NB4 (cell line): ENCODE measurements at regions not wholly inside any gene's neighbourhood (a gene's known extent, or its start where the extent isn't known, plus 50 kb on each side); places are given as distances from the start of the nearest gene placed in this dataset.

Experiments used
- DNase-seq: peaks from one replicate; pipeline ENCODE4 v3.0.0; 2010; ENCODE audit warnings: low read depth
- H3K4me3 ChIP-seq: one replicate; pipeline ENCODE4 v1.5.1; 2011; ENCODE audit warnings: mild to moderate bottlenecking, low read depth, low read length, moderate library complexity
- MYC ChIP-seq: IDR thresholded peaks from 2 replicates; pipeline ENCODE4 v1.6.1; 2011; ENCODE audit warnings: low read depth, low read length
- POLR2A ChIP-seq: IDR thresholded peaks from 2 replicates; pipeline ENCODE4 v1.6.1; 2011; ENCODE audit warnings: mild to moderate bottlenecking; ENCODE audit not compliant: insufficient read length; ENCODE audit errors: extremely low read depth
- TF ChIP-seq, protein P1 (sequence below): IDR thresholded peaks from one replicate; pipeline ENCODE4 v1.5.1; 2012; ENCODE audit warnings: low read depth, low read length
- TF ChIP-seq, protein P2 (sequence below): IDR thresholded peaks from 2 replicates; pipeline ENCODE4 v1.6.1; 2011; ENCODE audit warnings: low read depth, low read length

DNA sequence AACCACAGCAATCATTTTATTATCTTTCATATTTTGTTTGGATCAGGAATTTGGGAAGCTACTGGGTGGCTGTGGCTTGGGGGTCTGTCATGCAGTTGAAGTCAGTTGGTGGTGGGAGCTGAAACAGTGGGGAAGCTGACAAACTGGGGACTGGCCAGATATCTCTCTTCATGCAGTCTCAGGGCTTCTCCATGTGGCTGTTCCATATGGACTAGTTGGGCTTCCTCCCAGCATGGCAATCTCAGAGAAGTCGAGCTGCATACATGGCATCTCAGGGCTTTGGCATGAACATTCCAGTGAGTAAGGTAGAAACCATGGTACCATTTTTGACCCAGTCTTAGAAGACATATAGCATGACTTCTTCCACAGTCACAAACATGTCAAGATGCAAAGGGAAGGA is 274.8 kb downstream of the ENC1 start:
- TF ChIP-seq, protein P1, sequence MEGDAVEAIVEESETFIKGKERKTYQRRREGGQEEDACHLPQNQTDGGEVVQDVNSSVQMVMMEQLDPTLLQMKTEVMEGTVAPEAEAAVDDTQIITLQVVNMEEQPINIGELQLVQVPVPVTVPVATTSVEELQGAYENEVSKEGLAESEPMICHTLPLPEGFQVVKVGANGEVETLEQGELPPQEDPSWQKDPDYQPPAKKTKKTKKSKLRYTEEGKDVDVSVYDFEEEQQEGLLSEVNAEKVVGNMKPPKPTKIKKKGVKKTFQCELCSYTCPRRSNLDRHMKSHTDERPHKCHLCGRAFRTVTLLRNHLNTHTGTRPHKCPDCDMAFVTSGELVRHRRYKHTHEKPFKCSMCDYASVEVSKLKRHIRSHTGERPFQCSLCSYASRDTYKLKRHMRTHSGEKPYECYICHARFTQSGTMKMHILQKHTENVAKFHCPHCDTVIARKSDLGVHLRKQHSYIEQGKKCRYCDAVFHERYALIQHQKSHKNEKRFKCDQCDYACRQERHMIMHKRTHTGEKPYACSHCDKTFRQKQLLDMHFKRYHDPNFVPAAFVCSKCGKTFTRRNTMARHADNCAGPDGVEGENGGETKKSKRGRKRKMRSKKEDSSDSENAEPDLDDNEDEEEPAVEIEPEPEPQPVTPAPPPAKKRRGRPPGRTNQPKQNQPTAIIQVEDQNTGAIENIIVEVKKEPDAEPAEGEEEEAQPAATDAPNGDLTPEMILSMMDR: no peak
- TF ChIP-seq, protein P2, sequence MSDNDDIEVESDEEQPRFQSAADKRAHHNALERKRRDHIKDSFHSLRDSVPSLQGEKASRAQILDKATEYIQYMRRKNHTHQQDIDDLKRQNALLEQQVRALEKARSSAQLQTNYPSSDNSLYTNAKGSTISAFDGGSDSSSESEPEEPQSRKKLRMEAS: no peak
- TF ChIP-seq POLR2A: no peak
- no peak for TF ChIP-seq MYC
- H3K4me3 ChIP-seq: no peak overlapping the region
- no peak for DNase-seq

DNA sequence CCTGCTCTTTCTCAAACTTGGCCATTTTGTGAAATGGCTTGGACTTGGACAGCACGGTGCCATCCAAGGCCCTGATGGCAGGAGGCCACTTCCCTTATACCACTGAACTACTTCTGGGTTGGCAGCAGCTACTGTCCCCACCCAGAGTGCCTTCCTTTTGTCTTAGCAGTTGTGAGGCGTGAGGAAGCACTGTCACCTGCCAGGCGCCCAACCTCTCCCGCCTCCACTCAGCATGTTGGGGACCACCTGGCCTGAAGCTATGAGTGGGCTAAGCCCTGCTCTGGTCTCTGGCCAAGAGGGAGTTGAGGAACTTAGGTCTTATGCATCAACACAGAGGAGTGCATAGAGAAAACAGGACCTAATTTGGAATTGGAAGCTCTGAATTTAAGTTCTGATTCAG is 276.0 kb downstream of the ENC1 start:
- no peak for DNase-seq
- TF ChIP-seq, protein P2: no peak
- TF ChIP-seq POLR2A (no peak), MYC (no peak)
- TF ChIP-seq, protein P1: no peak
- H3K4me3 ChIP-seq: no peak overlapping the region

DNA sequence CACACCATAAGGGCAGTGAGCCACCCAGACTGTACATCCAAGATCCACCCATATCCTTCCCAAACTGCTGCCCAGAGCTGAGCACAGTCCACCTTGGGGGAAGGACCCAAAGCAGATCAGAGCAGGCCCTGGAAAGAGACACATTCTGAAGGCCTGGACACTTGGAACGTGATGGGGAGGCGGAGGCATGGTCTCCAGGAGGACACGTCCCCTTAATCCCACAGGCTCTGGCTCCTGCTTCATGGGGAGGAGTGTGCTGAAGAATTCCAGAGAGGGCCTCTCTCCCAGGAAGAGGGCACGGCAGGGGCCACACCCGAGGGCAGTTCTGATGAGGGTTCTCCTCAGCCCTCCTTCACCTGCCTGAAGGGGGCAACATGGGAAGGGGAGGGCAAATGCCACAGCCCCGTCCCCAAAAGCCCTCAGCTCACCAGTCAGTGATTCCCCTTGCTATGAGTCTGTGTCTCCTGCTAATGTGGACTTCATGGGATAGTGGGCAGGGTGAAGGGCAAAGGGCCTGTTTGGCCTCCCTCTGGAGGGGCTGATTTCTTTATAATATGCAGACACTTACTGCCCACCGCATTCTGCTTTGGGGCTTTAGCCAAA is 276.8 kb downstream of the ENC1 start:
- no peak overlapping the region for H3K4me3 ChIP-seq
- no peak for DNase-seq
- TF ChIP-seq, protein P1: no peak
- TF ChIP-seq, protein P2: no peak
- TF ChIP-seq POLR2A: no peak
- no peak for TF ChIP-seq MYC

DNA sequence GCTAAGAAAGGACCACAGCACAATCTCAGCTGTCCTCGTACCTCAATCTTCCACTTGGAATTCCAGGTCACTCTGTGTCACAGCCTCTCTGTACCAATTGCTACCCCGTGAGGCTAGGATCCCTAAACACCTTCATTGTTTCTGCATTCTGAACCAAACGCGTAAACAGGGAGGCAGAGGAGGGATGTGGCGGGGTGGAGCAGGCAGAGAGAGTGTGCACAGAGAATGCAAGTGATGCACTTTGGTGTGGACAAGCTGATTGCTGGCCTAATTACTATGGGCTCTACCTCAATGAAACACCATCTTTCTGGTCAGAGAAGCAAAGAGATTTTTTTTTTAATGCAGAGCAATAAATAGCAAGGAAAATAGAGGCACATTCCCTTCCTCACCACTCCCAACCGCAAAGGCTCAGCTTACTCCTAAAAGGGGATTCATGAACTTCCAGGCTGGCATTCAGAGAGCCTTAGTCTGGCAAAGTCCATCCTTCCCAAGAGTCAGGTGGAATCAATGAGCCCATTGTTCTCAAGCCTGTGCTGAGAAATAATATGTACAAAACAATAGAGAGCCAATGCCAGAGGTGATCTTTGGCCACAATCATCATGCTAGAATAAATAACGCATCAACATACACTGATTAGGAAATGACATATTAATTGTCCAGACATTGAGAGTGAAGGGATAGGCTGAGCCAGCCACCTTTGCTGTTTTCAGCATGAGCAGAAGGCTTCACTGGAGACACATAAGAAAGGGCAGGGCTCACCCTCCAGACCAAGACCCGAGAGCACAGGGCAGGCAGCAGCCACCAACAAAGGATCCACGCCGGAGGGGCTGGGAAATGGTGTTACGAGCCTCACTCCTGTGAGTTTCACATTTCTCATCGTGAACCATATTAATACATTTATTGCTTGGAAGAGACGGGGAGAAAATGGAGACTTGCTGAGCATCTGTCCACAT is 278.8 kb downstream of the ENC1 start:
- no peak for DNase-seq
- no peak overlapping the region for H3K4me3 ChIP-seq

DNA sequence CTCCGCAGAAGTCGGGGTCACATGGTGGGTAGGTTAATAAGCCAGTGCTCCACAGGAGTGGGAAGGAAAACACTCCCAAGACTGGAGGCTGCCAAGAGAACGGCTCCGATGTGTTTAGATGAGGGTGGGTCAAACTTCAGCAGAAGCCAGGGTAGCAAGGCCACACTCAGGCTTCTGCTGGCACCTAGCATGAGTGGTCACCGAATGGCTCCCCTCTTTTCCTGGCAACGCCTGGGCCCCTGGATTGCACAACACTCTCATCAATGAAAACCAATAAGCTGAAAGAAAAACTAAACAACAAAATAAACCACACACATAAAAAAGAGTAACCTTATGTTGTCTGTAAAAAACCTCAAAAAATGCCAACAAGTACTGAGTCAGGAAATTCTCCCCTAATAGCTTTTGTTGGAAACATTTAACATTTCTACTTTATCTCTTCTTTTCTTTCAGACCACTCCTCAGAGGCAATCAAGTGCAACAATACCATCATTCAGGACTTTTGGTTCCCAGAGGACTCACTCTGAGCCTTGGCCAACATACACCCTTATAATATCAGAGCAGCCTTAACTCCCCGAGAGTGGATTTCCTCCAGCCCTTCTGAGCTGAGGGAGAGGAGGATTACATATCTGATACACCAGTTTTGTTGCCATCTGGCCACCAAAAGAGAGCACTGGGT is 279.9 kb downstream of the ENC1 start:
- no peak for DNase-seq
- no peak overlapping the region for H3K4me3 ChIP-seq
- TF ChIP-seq, protein P1: no peak
- TF ChIP-seq POLR2A: no peak
- TF ChIP-seq, protein P2: no peak
- TF ChIP-seq MYC: no peak

More for the DNA sequence above, 278.8 kb downstream of the ENC1 start:
- TF ChIP-seq, protein P1: no peak
- TF ChIP-seq, protein P2: no peak
- no peak for TF ChIP-seq MYC
- no peak for TF ChIP-seq POLR2A
